Calu3 (cell line): ENCODE measurements at regions not wholly inside any gene's neighbourhood (a gene's known extent, or its start where the extent isn't known, plus 50 kb on each side); places are given as distances from the start of the nearest gene placed in this dataset.

Experiments used
- BruUV-seq: library from RNA; stranded (reverse); fragments of 400-500 nt; replicated peaks from 2 replicates; lab custom pipeline; 2021; lab: Mats Ljungman, UMichigan
- CTCF ChIA-PET: fragments of 300-600 bp; sonication (Branson Sonifier 250); formaldehyde crosslinking; loops from one replicate; lab custom pipeline; 2022; ENCODE audit warnings: antibody characterized with exemption; lab: Charles Lee
- DNase-seq: peaks from one replicate; pipeline ENCODE4 v3.0.0; 2022
- H3K27ac Mint-ChIP-seq: one replicate; pipeline ENCODE4 v1.8.0; 2022; ENCODE audit warnings: mixed read lengths; ENCODE audit not compliant: unreplicated experiment
- H3K27me3 Mint-ChIP-seq: one replicate; pipeline ENCODE4 v1.8.0; 2022; ENCODE audit warnings: mixed read lengths; ENCODE audit not compliant: unreplicated experiment
- H3K36me3 Mint-ChIP-seq: one replicate; pipeline ENCODE4 v1.8.0; 2022; ENCODE audit warnings: mild to moderate bottlenecking, moderate library complexity, mixed read lengths; ENCODE audit not compliant: insufficient read depth, unreplicated experiment
- H3K4me1 Mint-ChIP-seq: one replicate; pipeline ENCODE4 v1.8.0; 2022; ENCODE audit warnings: mild to moderate bottlenecking, low read depth, mixed read lengths; ENCODE audit not compliant: unreplicated experiment
- H3K4me3 Mint-ChIP-seq: one replicate; pipeline ENCODE4 v1.8.0; 2022; ENCODE audit warnings: mild to moderate bottlenecking, low read depth, moderate library complexity, mixed read lengths; ENCODE audit not compliant: unreplicated experiment
- H3K9me3 Mint-ChIP-seq: one replicate; pipeline ENCODE4 v1.8.0; 2022; ENCODE audit warnings: low read depth, mixed read lengths; ENCODE audit not compliant: unreplicated experiment
- intact Hi-C: fragments of 100-400 bp; cut with micrococcal nuclease; formaldehyde crosslinking; loops from one replicate; pipeline ENCODE4 v1.10.0; 2022; ENCODE audit not compliant: unreplicated experiment
- TF ChIP-seq, protein P1 (sequence below): fragments of 200-600 bp; IDR thresholded peaks from one replicate; pipeline ENCODE4 v1.8.0; 2022; ENCODE audit warnings: antibody characterized with exemption; ENCODE audit not compliant: unreplicated experiment

DNA sequence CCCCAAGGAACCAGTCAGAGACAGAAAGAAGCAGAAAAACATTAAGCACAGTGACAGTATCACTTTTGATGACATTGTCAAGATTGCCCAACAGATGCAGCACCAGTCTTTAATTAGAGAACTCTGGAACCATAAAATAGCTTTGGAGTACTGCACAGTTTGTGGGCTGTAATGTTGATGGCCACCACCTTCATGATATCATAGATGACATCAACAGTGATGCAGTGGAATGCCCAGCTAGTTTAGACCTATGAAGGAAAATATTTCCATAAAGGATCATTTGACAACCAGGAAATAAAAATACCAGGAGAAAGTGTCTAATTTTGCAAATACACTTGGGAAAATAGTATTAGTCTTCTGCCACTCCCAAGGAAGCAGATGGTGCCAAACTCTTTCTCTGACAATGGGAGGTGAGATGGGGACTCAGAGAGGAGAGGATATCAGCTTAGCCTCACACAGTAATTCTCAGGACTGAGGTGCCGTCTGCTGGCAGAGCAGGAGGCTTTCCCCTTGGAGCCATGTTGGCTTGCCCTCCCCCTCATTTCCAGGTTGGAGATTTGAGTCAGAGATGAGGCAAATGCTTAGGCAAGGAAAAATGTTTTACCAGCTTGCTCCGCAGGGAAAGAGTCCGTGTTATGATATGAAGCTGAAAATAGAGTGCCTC lies 107.5 kb upstream of the CELF4 start:
- DNase-seq, result no peak
- no peak overlapping the region for H3K4me3 Mint-ChIP-seq
- H3K36me3 Mint-ChIP-seq, result no peaks in the 10 kb centered on the region
- peaks cover 5% of the 10 kb centered on the region for H3K27me3 Mint-ChIP-seq
- intact Hi-C loops, result no loop called here
- CTCF ChIA-PET, result no interaction called here
- H3K4me1 Mint-ChIP-seq, result no peaks in the 10 kb centered on the region
- H3K27ac Mint-ChIP-seq, result no peak overlapping the region
- H3K9me3 Mint-ChIP-seq, result peaks cover 5% of the 10 kb centered on the region
- BruUV-seq, result no TSS peak
- TF ChIP-seq, protein P1, sequence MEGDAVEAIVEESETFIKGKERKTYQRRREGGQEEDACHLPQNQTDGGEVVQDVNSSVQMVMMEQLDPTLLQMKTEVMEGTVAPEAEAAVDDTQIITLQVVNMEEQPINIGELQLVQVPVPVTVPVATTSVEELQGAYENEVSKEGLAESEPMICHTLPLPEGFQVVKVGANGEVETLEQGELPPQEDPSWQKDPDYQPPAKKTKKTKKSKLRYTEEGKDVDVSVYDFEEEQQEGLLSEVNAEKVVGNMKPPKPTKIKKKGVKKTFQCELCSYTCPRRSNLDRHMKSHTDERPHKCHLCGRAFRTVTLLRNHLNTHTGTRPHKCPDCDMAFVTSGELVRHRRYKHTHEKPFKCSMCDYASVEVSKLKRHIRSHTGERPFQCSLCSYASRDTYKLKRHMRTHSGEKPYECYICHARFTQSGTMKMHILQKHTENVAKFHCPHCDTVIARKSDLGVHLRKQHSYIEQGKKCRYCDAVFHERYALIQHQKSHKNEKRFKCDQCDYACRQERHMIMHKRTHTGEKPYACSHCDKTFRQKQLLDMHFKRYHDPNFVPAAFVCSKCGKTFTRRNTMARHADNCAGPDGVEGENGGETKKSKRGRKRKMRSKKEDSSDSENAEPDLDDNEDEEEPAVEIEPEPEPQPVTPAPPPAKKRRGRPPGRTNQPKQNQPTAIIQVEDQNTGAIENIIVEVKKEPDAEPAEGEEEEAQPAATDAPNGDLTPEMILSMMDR, result no peak

DNA sequence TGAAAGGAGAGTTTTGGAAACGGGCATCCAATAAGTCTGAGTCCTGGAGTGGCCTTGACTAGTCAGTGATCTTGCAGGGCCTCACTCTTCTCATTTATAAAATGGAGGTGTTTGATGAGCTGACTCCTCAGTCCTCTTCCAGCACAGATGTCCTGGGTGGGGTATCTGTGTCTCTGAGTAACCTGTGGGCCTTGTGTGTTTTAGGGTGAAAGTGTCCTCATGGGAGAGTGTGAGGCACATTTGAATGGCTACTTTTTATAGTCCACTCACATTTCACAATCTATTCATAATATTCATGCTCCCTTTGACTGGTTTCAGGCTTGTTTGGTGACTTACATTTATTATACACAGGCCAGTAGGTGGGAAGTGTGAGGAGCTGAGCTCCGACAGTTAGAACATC lies 106.4 kb upstream of the CELF4 start:
- no peak for DNase-seq
- H3K4me3 Mint-ChIP-seq, result no peak overlapping the region
- TF ChIP-seq, protein P1, result no peak
- H3K27ac Mint-ChIP-seq, result no peak overlapping the region
- BruUV-seq, result no TSS peak
- no peaks in the 10 kb centered on the region for H3K36me3 Mint-ChIP-seq
- intact Hi-C loops, result no loop called here
- peaks cover 5% of the 10 kb centered on the region for H3K9me3 Mint-ChIP-seq
- no peaks in the 10 kb centered on the region for H3K27me3 Mint-ChIP-seq
- CTCF ChIA-PET, result no interaction called here
- H3K4me1 Mint-ChIP-seq, result no peaks in the 10 kb centered on the region

DNA sequence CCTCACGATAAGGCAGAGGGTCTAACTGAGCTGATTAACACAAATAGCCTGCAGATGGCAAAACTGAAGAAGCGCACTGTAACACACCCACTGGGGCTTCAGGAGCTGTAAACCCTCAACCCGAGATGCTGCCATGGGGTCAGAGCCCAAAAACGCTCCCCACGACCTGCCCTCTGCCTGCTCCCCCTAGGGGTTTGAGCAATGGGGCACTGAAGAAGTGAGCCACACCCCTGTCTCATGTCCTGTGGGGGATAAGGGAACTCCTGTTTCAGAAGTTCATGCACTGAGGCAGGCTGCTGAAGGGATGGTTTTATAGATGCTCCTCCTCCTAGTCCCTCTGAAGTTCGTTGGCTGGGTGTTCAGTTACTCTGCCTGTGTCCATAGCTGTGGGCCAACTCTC lies 105.9 kb upstream of the CELF4 start:
- peaks cover 5% of the 10 kb centered on the region for H3K4me1 Mint-ChIP-seq
- TF ChIP-seq, protein P1, result no peak
- CTCF ChIA-PET, result no interaction called here
- no TSS peak for BruUV-seq
- intact Hi-C loops, result no loop called here
- no peaks in the 10 kb centered on the region for H3K36me3 Mint-ChIP-seq
- H3K4me3 Mint-ChIP-seq, result no peak overlapping the region
- no peak overlapping the region for H3K27ac Mint-ChIP-seq
- H3K9me3 Mint-ChIP-seq, result peaks cover 5% of the 10 kb centered on the region
- no peak for DNase-seq
- H3K27me3 Mint-ChIP-seq, result no peaks in the 10 kb centered on the region

DNA sequence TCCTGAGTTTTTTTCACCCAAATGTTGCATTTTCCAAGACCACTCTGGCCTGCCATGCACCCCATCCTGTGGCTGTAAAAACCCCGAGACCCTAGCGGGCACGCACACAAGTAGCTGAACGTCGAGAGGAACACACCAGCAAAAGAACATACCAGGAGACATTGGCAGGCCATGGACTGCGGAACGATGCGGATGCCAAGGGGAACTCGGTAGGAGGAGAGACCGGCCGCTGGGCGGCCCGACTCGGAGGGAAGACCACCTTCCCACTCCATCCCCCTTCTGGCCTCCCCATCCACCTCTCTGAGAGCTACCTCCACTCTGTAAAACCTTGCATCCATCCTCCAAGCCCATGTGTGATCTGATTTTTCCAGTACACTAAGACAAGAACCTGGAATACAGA lies 105.5 kb upstream of the CELF4 start:
- intact Hi-C loops, result no loop called here
- H3K4me1 Mint-ChIP-seq, result peaks cover 9% of the 10 kb centered on the region
- no peak overlapping the region for H3K4me3 Mint-ChIP-seq
- TF ChIP-seq, protein P1, result no peak
- no TSS peak for BruUV-seq
- H3K27ac Mint-ChIP-seq, result no peak overlapping the region
- H3K9me3 Mint-ChIP-seq, result peaks cover 5% of the 10 kb centered on the region
- no peaks in the 10 kb centered on the region for H3K36me3 Mint-ChIP-seq
- no peaks in the 10 kb centered on the region for H3K27me3 Mint-ChIP-seq
- CTCF ChIA-PET, result no interaction called here
- DNase-seq, result no peak
